ENCODE measurements at regions not wholly inside any gene's neighbourhood (a gene's known extent, or its start where the extent isn't known, plus 50 kb on each side); places are given as distances from the start of the nearest gene placed in this dataset.

GRCh38 chr4:186780291-186781031 is 56.8 kb upstream of the FAT1 start:
- TF ChIP-seq NFRKB (IDR thresholded peaks at IDR 0.05) (no peak), FOXM1 (IDR thresholded peaks at IDR 0.05; ENCODE audit: borderline replicate concordance) (no peak), BHLHE40 (IDR thresholded peaks at IDR 0.05; ENCODE audit: borderline replicate concordance) (no peak), SP1 (IDR thresholded peaks at IDR 0.05) (no peak), SUZ12 (IDR thresholded peaks at IDR 0.05) (no peak), ELF4 (IDR thresholded peaks at IDR 0.05) (no peak), L3MBTL2 (conservative IDR thresholded peaks at IDR 0.05) (no peak)
